ENCODE measurements at regions not wholly inside any gene's neighbourhood (a gene's known extent, or its start where the extent isn't known, plus 50 kb on each side); places are given as distances from the start of the nearest gene placed in this dataset.

GRCh38 chr1:198099755-198100154 lies 57.0 kb upstream of the NEK7 start:
- Histone ChIP-seq H2BK20ac (ENCODE audit: low read depth, low read length, poor library complexity, severe bottlenecking) (no peak overlapping the region), H2BK120ac (ENCODE audit: low read depth, low read length, poor library complexity, severe bottlenecking) (no peak overlapping the region), H2BK12ac (ENCODE audit: insufficient read length, low read depth, low read length) (no peak overlapping the region), H3K4ac (ENCODE audit: low read depth, low read length) (no peak overlapping the region), H3K79me1 (ENCODE audit: insufficient read depth, low read depth, low read length, poor library complexity, severe bottlenecking) (no peaks in the 10 kb centered on the region), H3K23ac (ENCODE audit: insufficient read length, low read depth, low read length) (no peak overlapping the region), H3K14ac (ENCODE audit: insufficient read depth, low read length) (no peak overlapping the region), H2AK5ac (ENCODE audit: insufficient read length, low read length) (no peak overlapping the region), H3K79me2 (ENCODE audit: insufficient read depth, low read length) (no peaks in the 10 kb centered on the region), H3K4me1 (ENCODE audit: insufficient read depth, low read length) (peaks cover 2% of the 10 kb centered on the region), H3K9me3 (ENCODE audit: control insufficient read depth, low read depth, low read length) (no peaks in the 10 kb centered on the region), H3K27me3 (ENCODE audit: insufficient read depth, low read length) (no peaks in the 10 kb centered on the region), H3T11ph (ENCODE audit: low read length) (no peak overlapping the region), H2AFZ (ENCODE audit: low read length) (no peak overlapping the region), H3K9ac (ENCODE audit: extremely low read depth, insufficient read length, low read length) (no peak overlapping the region), H2BK5ac (ENCODE audit: insufficient read length, low read length) (no peak overlapping the region), H3K27ac (ENCODE audit: insufficient read length, low read depth, low read length) (no peak overlapping the region), H3K18ac (ENCODE audit: insufficient read length, low read depth, low read length) (no peak overlapping the region), H3K23me2 (ENCODE audit: insufficient read length, low read depth, low read length, poor library complexity, severe bottlenecking) (no peaks in the 10 kb centered on the region), H2BK15ac (ENCODE audit: low read depth, low read length) (no peak overlapping the region), H3K56ac (ENCODE audit: insufficient read length, low read depth, low read length) (no peak overlapping the region), H3K4me2 (ENCODE audit: insufficient read depth, insufficient read length, low read length) (no peak overlapping the region), H4K20me1 (ENCODE audit: control insufficient read depth, insufficient read depth, insufficient read length) (no peaks in the 10 kb centered on the region), H4K5ac (ENCODE audit: insufficient read length, low read depth, low read length) (no peak overlapping the region), H4K8ac (replicated peaks; ENCODE audit: insufficient read length, low read depth, low read length) (no peak overlapping the region), H4K91ac (ENCODE audit: insufficient read length, low read depth, low read length) (no peak overlapping the region)
- Mint-ChIP-seq H3K9me3 (no peaks in the 10 kb centered on the region), H3K36me3 (ENCODE audit: insufficient read depth in 1 of 3, low read depth in 3 of 3) (no peaks in the 10 kb centered on the region), H3K27ac (no peak overlapping the region), H3K4me1 (peaks cover 15% of the 10 kb centered on the region in 2 experiments), H3K27me3 (ENCODE audit: low read depth) (no peaks in the 10 kb centered on the region), H3K4me3 (no peak overlapping the region)
- DNase-seq, result no peak
- no peak for TF ChIP-seq CTCF (conservative IDR thresholded peaks at IDR 0.05)
